AML-193 (cell line): ENCODE measurements at regions not wholly inside any gene's neighbourhood (a gene's known extent, or its start where the extent isn't known, plus 50 kb on each side); places are given as distances from the start of the nearest gene placed in this dataset.
A peak's percentile ranks its signal among the peaks of the same experiment; 100 is the strongest.
"Not testable (repeated sequence)": the region's sequence is repeated elsewhere in the genome, so short reads cannot be mapped to it uniquely, and the experiment has no call there.

ENCODE experiments used
- DNase-seq, 2 experiments: peaks; one replicate each; lab custom pipeline; 2025; lab: John Stamatoyannopoulos, UW

- DNase-seq: no peak
Observed at GRCh38 chr22:25281675-25282345, 62.4 kb downstream of the CRYBB2 start.

GRCh38 chr22:25282346-25282670 lies 62.9 kb downstream of the CRYBB2 start:
- no peak for DNase-seq

- no peak for DNase-seq
Observed at GRCh38 chr22:25282671-25283561, 63.5 kb downstream of the CRYBB2 start.

GRCh38 chr22:25288481-25288880 lies 69.0 kb downstream of the CRYBB2 start:
- DNase-seq: not testable (repeated sequence)

GRCh38 chr22:25301912-25302311 lies 82.5 kb downstream of the CRYBB2 start:
- DNase-seq: not testable (repeated sequence)

GRCh38 chr22:25309586-25309985 lies 90.1 kb downstream of the CRYBB2 start:
- DNase-seq: not testable (repeated sequence)

GRCh38 chr22:25311924-25312323 lies 92.5 kb downstream of the CRYBB2 start:
- DNase-seq: not testable (repeated sequence)

GRCh38 chr22:25318081-25318823 lies 98.8 kb downstream of the CRYBB2 start:
- DNase-seq: no peak

GRCh38 chr22:25327018-25327755 lies 107.7 kb downstream of the CRYBB2 start:
- no peak for DNase-seq

- DNase-seq: no peak
Observed at GRCh38 chr22:25331050-25331449, 111.6 kb downstream of the CRYBB2 start.

- not testable (repeated sequence) for DNase-seq
Observed at GRCh38 chr22:25331911-25332310, 112.5 kb downstream of the CRYBB2 start.

GRCh38 chr22:25332386-25332785 lies 112.9 kb downstream of the CRYBB2 start:
- DNase-seq: no peak

GRCh38 chr22:25334162-25334490 lies 114.7 kb downstream of the CRYBB2 start:
- DNase-seq: peak; percentile 25 to 36

- DNase-seq: not testable (repeated sequence)
Observed at GRCh38 chr22:25334631-25335030, 115.2 kb downstream of the CRYBB2 start.

GRCh38 chr22:25335276-25335675 lies 115.8 kb downstream of the CRYBB2 start:
- not testable (repeated sequence) for DNase-seq

GRCh38 chr22:25340536-25340935 lies 121.1 kb downstream of the CRYBB2 start:
- DNase-seq: not testable (repeated sequence)

- DNase-seq: not testable (repeated sequence)
Observed at GRCh38 chr22:25344366-25344765, 124.9 kb downstream of the CRYBB2 start.

- no peak for DNase-seq
Observed at GRCh38 chr22:25346859-25347751, 127.7 kb downstream of the CRYBB2 start.

- DNase-seq: no peak
Observed at GRCh38 chr22:25347752-25348102, 128.3 kb downstream of the CRYBB2 start.

GRCh38 chr22:25348391-25348790 lies 129.0 kb downstream of the CRYBB2 start:
- no peak for DNase-seq

- DNase-seq: not testable (repeated sequence)
Observed at GRCh38 chr22:25348996-25349395, 129.6 kb downstream of the CRYBB2 start.
